ENCODE measurements at regions not wholly inside any gene's neighbourhood (a gene's known extent, or its start where the extent isn't known, plus 50 kb on each side); places are given as distances from the start of the nearest gene placed in this dataset.

- no peak for TF ChIP-seq POLR2A (IDR thresholded peaks at IDR 0.05)
- no peak for TF ChIP-seq CTCF (IDR thresholded peaks at IDR 0.05)
Observed at GRCh38 chrX:140360924-140361323, 143.9 kb downstream of the SOX3 start.

All from lower leg skin (tissue), 3 donors.